ENCODE measurements at regions not wholly inside any gene's neighbourhood (a gene's known extent, or its start where the extent isn't known, plus 50 kb on each side); places are given as distances from the start of the nearest gene placed in this dataset.

DNA sequence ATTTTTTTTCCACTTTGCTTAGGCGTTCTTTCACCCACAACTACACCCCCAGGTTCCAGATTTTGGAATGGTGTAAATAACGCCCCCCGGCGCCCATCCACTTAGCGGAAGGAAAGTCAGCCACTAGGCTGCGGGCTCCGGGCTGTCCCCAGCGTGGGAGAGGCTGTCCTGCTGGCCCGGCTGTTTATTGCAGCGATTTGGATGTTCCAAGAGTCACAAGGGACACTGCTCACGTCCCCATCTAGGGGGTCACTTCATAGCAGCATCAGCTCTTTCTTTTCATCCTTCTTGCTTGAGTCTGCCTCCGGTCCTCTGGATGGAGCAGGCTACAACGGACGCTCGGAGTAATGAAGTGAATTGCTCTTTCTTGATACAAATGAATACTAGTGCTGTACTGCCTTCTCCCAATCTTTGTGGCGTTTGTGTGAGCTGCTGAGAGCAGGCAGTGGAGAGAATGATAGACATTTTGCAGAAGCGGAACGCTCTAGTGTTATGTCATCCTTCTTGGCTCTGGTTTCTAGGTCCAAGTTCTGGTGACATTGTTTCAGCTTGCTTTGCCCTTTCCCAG lies 50.7 kb upstream of the PAIP2B start:
- no peak for DNase-seq

DNA sequence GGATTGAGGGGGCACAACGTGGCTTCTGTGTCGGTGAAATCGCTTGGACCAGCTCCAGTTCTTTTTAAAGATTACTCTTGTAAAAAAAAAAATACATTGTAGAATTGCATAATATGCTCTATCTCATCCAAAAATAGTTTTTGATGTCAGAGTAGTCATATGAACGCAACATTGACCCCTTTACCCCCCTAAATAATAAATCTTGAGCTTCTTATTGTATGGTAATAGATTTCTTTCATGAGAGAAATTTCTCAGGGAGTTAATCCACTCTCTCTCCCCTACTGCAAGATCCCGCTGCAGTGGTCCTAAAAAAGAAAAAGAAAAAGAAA lies 50.2 kb upstream of the PAIP2B start:
- DNase-seq = no peak

DNA sequence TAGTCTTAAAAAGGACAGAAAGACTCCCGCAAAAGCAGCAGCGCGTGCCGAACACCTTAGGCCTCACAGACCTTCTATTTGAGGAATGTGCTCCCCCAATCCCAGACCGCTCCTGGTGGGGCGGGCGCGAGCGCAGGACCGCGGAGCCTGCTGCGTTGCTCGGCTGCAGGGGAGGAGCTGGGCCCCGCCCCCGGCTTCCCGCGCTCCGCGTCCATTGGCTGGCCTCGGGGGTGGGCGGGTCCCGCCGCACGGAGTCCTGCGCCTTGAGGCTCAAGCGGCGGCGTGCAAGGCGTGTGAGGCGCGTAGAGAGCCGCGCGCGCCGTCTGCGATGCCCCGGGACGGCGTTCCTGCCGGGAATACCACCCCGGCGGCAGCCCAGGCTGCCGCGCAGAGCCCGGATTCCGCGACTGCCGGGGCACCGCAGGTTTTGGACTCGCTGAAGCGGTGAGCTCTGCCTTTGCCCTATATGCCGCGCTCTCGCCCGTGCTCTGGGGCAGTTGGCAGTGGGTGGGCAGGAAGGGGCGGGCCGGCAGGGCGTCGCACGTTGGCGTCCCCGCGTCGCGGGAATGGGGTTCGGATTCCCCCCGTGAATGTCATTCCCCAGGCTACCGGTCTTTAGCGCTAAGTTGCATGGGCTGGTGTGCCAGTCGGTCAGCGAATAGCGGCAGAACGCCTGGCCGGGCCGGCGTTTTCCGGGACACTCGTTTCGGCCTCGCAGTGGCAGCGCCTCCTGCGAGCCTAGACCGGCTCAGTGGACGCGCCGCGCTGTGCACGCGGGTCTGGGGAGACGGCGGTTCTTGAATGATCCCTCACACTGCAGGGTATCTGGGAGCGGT lies 49.6 kb upstream of the PAIP2B start:
- peak; percentile 39 for DNase-seq
